ENCODE measurements at regions not wholly inside any gene's neighbourhood (a gene's known extent, or its start where the extent isn't known, plus 50 kb on each side); places are given as distances from the start of the nearest gene placed in this dataset.
"Not testable (repeated sequence)": the region's sequence is repeated elsewhere in the genome, so short reads cannot be mapped to it uniquely, and the experiment has no call there.

- DNase-seq (ENCODE audit: low spot score), result peak; percentile 4
Observed at GRCh38 chr9:85332487-85332886, 409.3 kb downstream of the AGTPBP1 start.

- DNase-seq (ENCODE audit: low spot score), result no peak
Observed at GRCh38 chr9:85331626-85332025, 410.1 kb downstream of the AGTPBP1 start.

DNA sequence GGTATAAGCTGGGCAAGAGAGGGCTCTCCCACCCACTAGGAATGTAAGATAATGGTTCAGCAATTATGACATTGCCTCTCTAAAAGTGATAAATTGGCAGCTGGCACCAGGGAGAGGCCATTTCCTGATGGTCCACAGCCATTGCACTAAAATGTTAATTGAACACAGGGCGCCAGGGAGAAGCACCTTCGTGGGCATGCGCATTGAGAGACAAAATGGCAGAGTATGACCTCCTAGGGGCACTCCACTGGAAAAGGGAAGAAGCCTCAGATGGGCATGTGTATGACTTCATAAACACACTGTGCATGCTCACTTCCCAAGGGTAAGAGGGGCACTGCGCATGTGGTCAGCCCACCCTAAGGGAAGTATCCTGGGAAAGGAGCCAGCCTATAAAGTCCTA is 419.2 kb downstream of the AGTPBP1 start:
- DNase-seq (ENCODE audit: low spot score), result no peak

DNA sequence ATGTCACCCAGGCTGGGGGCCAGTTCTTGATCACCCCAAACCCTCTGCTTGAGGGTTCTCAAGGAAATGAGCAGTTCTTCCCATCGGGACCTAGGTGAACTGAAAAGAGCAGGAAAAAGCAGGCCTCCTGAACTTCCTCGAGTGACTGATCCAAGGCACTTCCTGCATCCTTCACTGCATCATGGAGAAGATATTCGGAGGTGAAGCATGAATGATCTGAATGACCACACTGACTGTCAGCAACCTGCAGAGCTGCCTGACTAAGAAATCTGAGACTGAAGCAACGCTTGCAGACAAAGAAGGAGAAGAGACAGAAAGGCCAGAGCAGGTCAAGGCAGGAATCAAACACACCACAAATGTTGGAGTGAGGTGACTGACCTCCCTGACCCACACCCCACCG is 420.2 kb downstream of the AGTPBP1 start:
- DNase-seq (ENCODE audit: low spot score), result no peak

DNA sequence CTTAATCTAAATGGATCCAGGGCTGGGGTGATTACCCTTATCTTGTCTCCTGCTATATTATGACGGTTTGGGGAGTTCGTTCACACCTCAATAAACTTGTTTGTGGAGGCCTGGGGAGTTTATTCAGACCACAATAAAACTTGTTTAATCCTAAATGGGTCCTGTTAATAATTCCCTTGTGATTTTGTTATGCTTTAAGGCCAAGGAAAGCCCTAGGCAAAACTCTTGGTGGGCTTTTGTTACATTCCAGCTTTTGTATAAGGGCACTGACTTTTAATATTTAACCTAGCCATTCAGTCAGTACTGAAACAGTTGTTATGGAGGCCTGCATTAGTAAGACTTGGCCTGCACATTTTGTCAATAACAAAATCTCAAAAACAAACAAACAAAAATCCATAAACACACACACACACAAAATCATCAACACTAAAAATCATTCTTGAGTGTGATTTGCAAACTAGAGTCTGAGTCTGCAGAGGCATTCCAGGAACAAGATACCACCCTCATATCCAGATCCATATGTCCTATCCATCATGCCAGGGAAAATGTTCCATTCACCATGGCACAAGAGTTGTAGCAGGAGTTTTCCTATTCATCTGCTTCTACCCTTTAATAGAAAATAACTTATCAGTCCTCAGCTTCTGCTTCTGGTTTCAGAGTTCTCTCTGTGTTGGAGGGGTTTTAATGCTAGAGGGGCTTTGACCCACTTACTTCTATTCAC is 421.7 kb downstream of the AGTPBP1 start:
- no peak for DNase-seq (ENCODE audit: low spot score)

DNA sequence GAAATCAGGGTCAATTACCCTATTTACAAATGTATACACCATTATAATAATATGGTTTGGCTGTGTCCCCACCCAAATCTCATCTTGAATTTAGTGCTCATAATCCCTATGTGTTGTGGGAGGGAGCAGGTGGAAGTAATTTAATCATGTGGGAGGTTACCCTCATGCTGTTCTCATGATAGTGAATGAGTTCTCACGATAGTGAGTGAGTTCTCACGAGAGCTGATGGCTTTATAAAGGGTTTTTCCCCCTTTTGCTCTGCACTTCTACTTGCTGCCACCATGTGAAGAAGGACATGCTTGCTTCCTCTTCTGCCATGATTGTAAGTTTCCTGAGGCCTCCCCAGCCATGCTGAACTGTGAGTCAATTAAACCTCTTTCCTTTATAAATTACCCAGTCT is 426.2 kb downstream of the AGTPBP1 start:
- DNase-seq (ENCODE audit: low spot score), result not testable (repeated sequence)

DNA sequence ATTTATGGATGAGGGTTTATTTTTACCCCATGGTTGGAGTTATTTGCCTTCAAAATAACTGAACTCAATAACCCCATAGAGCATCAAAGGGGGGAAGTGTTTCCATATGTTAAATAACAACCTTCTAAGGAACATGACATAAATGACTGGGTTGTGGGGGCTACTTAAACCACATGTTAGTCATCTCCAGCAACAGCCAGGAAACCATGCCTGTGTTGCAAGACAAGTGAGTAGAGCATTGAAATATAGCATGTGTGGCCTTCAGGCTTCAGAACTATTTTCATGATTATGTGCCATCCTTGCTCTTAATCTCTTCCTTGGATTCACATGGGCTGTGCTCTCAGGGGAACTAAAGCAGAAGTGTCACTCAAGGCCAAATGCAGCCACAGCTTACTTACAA is 431.2 kb downstream of the AGTPBP1 start:
- DNase-seq (ENCODE audit: low spot score), result no peak

DNA sequence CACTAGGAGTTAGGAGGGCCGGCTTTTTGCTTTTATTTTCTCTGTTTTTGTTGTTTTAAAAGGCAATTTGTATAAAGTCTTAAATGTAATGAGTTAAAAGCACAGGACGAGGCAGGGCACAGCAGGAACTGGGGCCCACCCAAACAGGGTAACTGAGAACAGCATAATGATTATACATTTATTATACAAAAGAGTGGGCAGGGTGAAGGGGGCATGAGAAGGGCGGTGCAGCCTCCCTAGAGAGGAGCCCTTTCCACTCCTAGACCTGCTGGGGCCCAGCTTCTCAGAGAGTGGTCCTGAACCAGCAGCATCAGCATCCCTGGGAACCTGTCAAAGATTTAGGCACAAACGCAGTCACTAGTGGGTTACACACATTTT is 438.0 kb downstream of the AGTPBP1 start:
- DNase-seq (ENCODE audit: low spot score), result no peak

- DNase-seq (ENCODE audit: low spot score), result no peak
Observed at GRCh38 chr9:85302938-85303756, 438.6 kb downstream of the AGTPBP1 start.

DNA sequence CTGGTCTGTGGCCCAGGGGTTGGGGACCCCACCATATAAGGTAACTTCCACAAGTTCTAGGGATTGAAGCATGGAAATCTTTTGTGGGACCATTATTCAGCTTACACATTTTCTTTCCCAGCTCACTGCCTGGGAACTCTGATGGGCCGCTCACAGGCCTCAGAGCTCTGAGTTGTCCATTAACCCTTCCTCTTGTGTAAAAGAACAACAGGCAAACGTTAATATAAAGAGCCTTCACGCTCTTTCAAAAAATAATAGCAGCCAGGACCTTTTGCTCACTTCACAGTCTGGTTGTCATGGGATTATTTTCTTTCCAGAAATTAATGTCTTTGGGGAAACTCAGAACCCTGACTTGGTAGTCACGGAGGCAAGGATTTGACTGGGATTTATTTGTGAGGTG is 443.3 kb downstream of the AGTPBP1 start:
- DNase-seq (ENCODE audit: low spot score), result no peak

DNA sequence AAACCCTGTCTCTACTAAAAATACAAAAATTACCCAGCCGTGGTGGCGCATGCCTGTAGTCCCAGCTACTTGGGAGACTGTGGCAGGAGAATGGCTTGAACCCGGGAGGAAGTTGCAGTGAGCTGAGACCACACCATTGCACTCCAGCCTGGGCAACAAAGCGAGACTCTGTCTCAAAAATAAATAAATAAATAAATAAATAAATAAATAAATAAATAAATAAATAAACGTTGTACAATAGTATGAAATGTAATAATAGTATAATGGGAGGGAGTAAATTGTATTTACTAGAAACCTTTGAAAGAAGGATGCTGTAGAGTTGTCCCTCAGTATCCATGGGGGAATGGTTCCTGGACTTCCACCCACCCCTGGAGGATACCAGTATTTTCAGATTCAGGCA is 446.5 kb downstream of the AGTPBP1 start:
- not testable (repeated sequence) for DNase-seq (ENCODE audit: low spot score)

- no peak for DNase-seq (ENCODE audit: low spot score)
Observed at GRCh38 chr9:85292261-85292660, 449.5 kb downstream of the AGTPBP1 start.

GRCh38 chr9:85291266-85291665 is 450.5 kb downstream of the AGTPBP1 start:
- DNase-seq (ENCODE audit: low spot score), result no peak

DNA sequence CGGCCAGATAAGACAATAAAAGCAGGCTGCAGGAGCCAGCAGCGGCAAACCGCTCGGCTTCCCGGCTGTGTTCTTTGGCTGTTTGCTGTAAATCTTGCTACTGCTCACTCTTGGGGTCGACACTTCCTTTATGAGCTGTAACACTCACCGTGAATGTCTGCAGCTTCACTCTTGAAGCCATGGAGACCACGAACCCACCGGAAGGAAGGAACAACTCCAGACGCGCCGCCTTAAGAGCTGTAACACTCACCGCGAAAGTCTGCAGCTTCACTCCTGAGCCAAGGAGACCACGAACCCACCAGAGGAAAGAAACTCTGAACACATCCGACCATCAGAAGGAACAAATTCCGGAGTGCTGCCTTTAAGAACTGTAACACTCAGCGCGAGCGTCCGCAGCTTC is 451.7 kb downstream of the AGTPBP1 start:
- no peak for DNase-seq (ENCODE audit: low spot score)

DNA sequence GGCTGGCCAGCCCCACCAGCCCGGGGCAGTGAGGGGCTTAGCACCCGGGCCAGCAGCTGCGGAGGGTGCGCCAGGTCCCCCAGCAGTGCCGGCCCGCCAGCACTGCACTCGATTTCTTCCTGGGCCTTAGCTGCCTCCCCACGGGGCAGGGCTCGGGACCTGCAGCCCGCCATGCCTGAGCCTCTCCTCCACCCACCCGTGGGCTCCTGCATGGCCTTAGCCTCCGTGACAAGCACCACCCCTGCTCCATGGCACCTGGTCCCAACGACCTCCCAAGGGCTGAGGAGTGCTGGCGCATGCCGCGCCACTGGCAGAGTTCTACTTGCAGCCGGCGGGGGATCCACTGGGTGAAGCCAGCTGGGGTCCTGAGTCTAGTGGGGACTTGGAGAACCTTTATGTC is 452.6 kb downstream of the AGTPBP1 start:
- no peak for DNase-seq (ENCODE audit: low spot score)

GRCh38 chr9:85283421-85283820 is 458.3 kb downstream of the AGTPBP1 start:
- no peak for DNase-seq (ENCODE audit: low spot score)

DNA sequence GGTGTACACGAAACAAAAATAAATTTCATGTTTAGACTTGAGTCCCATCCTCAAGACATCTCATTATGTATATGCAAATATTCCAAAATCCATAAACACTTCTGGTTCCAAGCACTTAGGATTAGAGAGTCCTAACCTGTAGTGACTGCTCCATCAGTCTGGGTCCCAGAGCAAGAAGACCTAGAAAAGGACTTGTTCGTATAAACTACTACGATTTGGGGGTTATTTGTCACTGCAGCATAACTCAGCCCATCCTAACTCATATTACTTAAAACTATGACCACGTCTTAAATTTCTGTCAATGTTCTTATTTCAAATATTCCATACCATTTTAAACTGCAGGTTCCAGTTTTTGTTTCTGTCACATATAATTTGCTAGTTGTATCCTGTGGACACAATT is 463.0 kb downstream of the AGTPBP1 start:
- no peak for DNase-seq (ENCODE audit: low spot score)

DNA sequence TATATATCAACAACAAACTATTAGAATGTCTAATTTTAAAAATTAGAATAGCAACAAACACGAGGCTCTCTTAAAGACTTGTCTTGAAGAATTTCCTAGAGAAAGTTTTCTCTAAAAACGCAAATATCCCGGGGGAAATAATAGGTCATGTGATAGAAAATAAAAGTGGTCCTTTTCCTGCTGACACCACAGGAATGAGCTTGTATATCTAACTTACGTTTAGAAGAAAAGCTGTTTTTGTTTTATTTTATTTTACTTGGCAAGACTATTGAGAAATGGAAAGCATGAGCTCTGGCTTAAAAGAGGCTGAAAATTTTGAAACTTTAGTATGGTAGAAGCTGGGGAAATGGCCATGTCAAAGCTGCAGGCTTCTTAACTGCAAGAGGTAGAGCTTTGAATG is 465.0 kb downstream of the AGTPBP1 start:
- DNase-seq (ENCODE audit: low spot score), result no peak

DNA sequence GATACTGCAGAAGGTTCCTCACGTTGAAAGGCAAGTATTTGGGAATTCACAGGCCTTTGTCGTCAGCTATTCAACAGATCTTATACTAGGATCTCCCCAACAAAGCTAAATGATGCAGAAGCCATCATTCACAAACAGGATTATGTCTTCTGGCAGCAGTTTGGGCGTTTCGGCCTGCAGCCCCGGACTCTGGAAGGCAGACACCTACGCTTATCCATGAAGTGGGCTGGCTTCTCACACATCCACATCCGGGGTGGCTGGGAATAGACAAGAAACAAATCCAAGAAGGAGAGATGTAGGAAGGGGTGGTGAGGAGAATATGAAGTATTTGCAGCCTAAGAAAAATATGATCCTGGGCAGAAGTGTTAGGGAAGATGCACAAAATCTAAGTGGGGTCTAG is 471.9 kb downstream of the AGTPBP1 start:
- no peak for DNase-seq (ENCODE audit: low spot score)

DNA sequence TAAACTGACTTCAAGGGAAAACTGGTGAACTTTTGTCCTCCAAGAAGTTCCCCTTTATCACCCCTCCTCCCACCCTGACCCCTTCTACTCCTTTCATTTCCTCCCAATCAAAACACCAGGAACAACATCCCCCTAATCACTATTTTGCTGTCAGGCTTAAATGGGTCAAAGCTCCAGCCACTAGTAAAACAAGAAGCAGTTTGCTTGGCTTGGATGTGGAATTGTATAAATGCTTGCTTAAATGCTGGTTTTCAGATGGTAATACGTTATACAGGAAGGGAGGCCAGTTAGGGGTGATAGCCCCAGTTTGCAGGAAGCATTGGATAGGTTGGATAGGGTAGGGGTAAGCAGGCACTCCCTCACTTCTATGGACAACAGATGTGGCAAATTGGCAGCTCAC is 473.6 kb downstream of the AGTPBP1 start:
- no peak for DNase-seq (ENCODE audit: low spot score)

- no peak for DNase-seq (ENCODE audit: low spot score)
Observed at GRCh38 chr9:85264695-85265094, 477.1 kb downstream of the AGTPBP1 start.

DNA sequence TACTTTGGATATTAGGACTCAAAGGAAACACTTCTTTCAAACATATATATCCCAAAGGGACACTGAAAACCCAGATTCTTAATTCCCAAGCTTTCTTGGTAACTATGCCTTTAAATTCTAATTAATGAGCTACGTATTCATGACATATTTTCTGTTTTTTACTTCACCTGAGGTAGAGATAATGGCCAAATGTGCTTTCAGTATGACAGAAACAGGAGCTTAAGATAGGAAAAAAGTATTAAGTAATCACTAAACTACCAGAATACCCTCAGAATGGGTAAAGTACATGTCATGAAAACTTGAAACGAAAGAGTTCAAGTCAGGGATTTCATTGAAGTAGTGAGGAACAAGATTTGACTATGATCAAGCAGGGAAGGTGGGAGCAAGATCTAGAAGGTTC is 478.5 kb downstream of the AGTPBP1 start:
- DNase-seq (ENCODE audit: low spot score), result no peak

- DNase-seq (ENCODE audit: low spot score), result no peak
Observed at GRCh38 chr9:85262333-85262732, 479.4 kb downstream of the AGTPBP1 start.

Measured in putamen (tissue), 1 donor.